ENCODE measurements at regions not wholly inside any gene's neighbourhood (a gene's known extent, or its start where the extent isn't known, plus 50 kb on each side); places are given as distances from the start of the nearest gene placed in this dataset.

DNA sequence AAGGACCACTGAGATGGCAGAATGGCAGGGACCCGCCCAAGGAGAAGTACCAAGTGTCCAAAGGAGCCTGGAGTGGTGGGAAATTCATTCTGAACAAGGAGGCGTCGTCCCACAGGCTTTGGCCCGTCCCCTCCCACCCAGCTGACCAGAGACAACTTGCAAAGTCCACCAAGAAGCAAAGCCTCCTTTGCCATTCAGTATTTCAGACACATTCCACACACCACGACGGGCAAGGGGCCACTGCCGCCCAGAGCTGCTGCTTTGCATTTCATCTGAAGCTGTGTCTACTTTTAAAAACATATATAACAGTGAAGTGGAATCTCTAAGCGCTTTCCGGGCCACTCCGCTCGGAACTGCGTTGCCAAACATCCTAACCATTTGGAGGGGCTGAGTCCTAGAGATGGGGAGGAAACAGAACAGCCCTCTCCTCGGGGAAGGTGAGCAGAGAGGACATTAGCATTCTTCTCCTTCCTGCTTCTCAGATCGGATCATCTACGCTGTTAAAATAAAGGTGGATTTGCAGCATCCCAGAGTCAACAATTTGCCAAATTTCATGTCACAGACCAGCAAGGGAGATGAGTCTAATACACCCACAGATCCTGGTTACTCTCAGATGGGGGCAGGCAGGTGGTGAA lies 89.0 kb upstream of the ZNF507 start:
- Histone ChIP-seq H3K4me1 (ENCODE audit: control insufficient read depth in 1 of 2, insufficient read depth in 2 of 2, low read length in 2 of 2) (no peaks in the 10 kb centered on the region), H3K27me3 (ENCODE audit: control insufficient read depth in 1 of 2, insufficient read depth in 2 of 2, low read length in 2 of 2) (no peaks in the 10 kb centered on the region), H3K36me3 (ENCODE audit: control insufficient read depth in 1 of 2, insufficient read depth in 2 of 2, low read length in 2 of 2) (no peaks in the 10 kb centered on the region), H3K9me3 (ENCODE audit: control insufficient read depth in 1 of 2, low read length in 2 of 2) (no peaks in the 10 kb centered on the region), H3K27ac (ENCODE audit: low read depth, low read length) (no peak overlapping the region), H3K9ac (ENCODE audit: low read depth in 1 of 2, low read length in 2 of 2) (no peak overlapping the region), H3K4me3 (ENCODE audit: low read depth in 1 of 2, low read length in 2 of 2) (no peak overlapping the region)

DNA sequence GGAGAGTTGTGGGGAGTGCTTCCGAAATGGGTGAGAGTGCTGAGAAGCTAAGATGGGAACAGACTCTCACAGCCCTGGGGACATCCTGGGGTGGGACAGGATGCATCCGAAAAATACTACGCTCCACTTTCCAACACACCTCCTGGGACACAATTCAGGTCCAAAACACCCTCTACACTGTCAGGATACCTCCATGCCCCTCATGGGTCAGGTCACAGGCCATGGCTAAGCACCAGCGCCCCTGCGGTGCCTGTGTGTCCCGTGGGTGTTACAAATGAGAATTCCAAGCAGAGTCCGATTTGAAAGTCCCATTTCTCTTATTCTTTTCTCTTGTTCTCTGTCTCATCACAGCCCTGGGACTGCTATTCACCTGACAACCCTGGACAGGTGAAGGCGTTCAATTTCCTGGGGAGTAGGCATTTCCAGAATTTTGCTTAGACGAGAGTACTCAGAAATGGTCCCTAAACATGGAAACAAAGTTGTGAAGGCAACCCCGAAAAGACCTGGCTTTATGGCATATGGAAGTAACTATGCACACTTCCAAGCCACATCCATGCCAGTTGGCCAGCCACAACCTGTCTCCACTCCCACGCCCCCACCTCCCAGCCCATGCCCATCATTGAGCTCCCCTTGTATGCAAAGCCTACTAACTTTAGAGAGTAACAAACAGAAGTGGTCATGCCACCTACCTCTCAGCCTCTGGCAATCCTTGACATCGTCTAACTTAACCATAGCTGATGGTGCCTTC lies 87.9 kb upstream of the ZNF507 start:
- Histone ChIP-seq H3K9ac (ENCODE audit: low read depth in 1 of 2, low read length in 2 of 2) (no peak overlapping the region), H3K27ac (ENCODE audit: low read depth, low read length) (no peak overlapping the region), H3K36me3 (ENCODE audit: control insufficient read depth in 1 of 2, insufficient read depth in 2 of 2, low read length in 2 of 2) (no peaks in the 10 kb centered on the region), H3K4me1 (ENCODE audit: control insufficient read depth in 1 of 2, insufficient read depth in 2 of 2, low read length in 2 of 2) (no peaks in the 10 kb centered on the region), H3K27me3 (ENCODE audit: control insufficient read depth in 1 of 2, insufficient read depth in 2 of 2, low read length in 2 of 2) (no peaks in the 10 kb centered on the region), H3K4me3 (ENCODE audit: low read depth in 1 of 2, low read length in 2 of 2) (no peak overlapping the region), H3K9me3 (ENCODE audit: control insufficient read depth in 1 of 2, low read length in 2 of 2) (no peaks in the 10 kb centered on the region)

DNA sequence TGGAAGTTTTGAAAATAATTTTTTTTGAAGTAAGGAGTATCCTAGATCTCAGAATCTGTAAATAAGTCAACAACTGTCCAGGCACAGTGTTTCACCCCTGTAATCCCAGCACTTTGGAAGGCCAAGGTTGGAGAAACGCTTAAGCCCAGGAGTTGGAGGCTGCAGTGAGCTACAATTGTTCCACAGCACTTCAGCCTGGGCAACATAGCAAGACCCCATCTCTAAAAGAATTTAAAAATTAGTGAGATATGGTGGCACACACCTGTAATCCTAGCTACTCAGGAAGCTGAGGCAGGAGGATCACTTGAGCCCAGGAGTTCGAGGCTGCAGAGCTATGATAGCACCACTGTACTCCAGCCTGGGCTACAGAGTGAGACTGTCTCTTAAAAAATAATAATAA lies 87.2 kb upstream of the ZNF507 start:
- Histone ChIP-seq H3K9me3 (ENCODE audit: control insufficient read depth in 1 of 2, low read length in 2 of 2) (no peaks in the 10 kb centered on the region), H3K4me3 (ENCODE audit: low read depth in 1 of 2, low read length in 2 of 2) (no peak overlapping the region), H3K36me3 (ENCODE audit: control insufficient read depth in 1 of 2, insufficient read depth in 2 of 2, low read length in 2 of 2) (no peaks in the 10 kb centered on the region), H3K4me1 (ENCODE audit: control insufficient read depth in 1 of 2, insufficient read depth in 2 of 2, low read length in 2 of 2) (no peaks in the 10 kb centered on the region), H3K27me3 (ENCODE audit: control insufficient read depth in 1 of 2, insufficient read depth in 2 of 2, low read length in 2 of 2) (no peaks in the 10 kb centered on the region), H3K9ac (ENCODE audit: low read depth in 1 of 2, low read length in 2 of 2) (no peak overlapping the region), H3K27ac (ENCODE audit: low read depth, low read length) (no peak overlapping the region)

DNA sequence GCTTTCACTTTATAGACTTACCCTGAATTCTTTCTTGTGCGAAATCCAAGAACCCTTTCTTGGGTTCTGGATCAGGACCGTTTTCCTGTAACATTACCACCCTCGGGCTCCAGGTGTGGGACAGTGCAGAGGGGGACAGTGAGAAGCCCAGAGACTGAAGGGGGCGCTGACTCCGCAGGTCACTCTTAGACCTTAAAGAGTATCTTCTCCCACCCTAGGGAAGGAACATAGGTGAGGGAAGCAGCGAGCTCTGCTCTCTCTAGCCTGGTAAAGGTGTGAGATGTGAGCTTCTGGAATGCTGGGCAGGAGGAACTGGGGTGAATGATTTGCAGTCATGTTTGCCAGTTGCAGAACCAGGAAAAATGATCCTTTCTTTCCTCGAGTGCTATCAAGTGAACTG lies 80.8 kb upstream of the ZNF507 start:
- H3K9ac ChIP-seq (ENCODE audit: low read depth in 1 of 2, low read length in 2 of 2), result no peak overlapping the region
- no peaks in the 10 kb centered on the region for H3K4me1 ChIP-seq (ENCODE audit: control insufficient read depth in 1 of 2, insufficient read depth in 2 of 2, low read length in 2 of 2)
- H3K9me3 ChIP-seq (ENCODE audit: control insufficient read depth in 1 of 2, low read length in 2 of 2), result no peaks in the 10 kb centered on the region
- H3K27me3 ChIP-seq (ENCODE audit: control insufficient read depth in 1 of 2, insufficient read depth in 2 of 2, low read length in 2 of 2), result no peaks in the 10 kb centered on the region
- no peak overlapping the region for H3K4me3 ChIP-seq (ENCODE audit: low read depth in 1 of 2, low read length in 2 of 2)
- no peak overlapping the region for H3K27ac ChIP-seq (ENCODE audit: low read depth, low read length)
- H3K36me3 ChIP-seq (ENCODE audit: control insufficient read depth in 1 of 2, insufficient read depth in 2 of 2, low read length in 2 of 2), result no peaks in the 10 kb centered on the region

DNA sequence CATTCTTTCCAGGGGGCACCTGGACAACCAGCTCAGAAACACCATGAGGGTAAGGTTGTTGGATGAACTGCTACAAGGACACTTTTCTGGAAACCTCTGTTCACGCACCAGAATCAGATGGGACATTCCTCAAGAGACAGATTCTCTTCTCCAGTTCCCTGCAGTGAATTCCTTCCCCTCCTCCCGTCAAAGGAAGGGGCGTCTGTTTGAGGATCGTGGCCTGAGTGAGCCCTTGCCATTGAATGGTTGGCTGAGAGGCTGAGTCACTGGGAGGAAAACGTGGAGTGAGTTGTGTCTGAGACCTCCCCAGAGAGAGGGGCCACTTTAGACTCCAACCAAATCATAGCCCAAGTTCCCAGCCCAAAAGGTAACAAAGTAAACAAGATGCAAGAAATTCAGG lies 79.4 kb upstream of the ZNF507 start:
- Histone ChIP-seq H3K4me1 (ENCODE audit: control insufficient read depth in 1 of 2, insufficient read depth in 2 of 2, low read length in 2 of 2) (no peaks in the 10 kb centered on the region), H3K4me3 (ENCODE audit: low read depth in 1 of 2, low read length in 2 of 2) (no peak overlapping the region), H3K36me3 (ENCODE audit: control insufficient read depth in 1 of 2, insufficient read depth in 2 of 2, low read length in 2 of 2) (no peaks in the 10 kb centered on the region), H3K9ac (ENCODE audit: low read depth in 1 of 2, low read length in 2 of 2) (no peak overlapping the region), H3K27me3 (ENCODE audit: control insufficient read depth in 1 of 2, insufficient read depth in 2 of 2, low read length in 2 of 2) (no peaks in the 10 kb centered on the region), H3K9me3 (ENCODE audit: control insufficient read depth in 1 of 2, low read length in 2 of 2) (no peaks in the 10 kb centered on the region), H3K27ac (ENCODE audit: low read depth, low read length) (no peak overlapping the region)

DNA sequence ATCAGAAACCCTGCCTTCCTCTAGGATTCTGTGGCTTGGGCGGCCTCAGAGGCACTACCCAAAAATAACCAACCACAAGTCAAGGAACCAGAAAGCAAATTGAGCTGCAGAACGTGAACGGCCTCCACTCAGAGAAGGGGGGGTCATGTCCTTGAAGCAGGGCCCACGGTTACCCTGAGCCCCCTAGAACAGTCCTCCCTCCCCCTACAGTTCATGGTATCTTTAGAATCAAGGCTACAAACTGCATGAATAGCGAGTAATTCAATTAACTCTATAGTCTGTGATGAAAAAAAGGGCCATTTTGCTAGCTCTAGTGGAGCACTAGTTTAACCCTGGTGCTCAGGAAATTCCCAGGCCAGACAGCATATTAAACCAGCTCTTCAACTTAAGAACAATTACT lies 79.0 kb upstream of the ZNF507 start:
- Histone ChIP-seq H3K4me1 (ENCODE audit: control insufficient read depth in 1 of 2, insufficient read depth in 2 of 2, low read length in 2 of 2) (no peaks in the 10 kb centered on the region), H3K4me3 (ENCODE audit: low read depth in 1 of 2, low read length in 2 of 2) (no peak overlapping the region), H3K27ac (ENCODE audit: low read depth, low read length) (no peak overlapping the region), H3K27me3 (ENCODE audit: control insufficient read depth in 1 of 2, insufficient read depth in 2 of 2, low read length in 2 of 2) (no peaks in the 10 kb centered on the region), H3K9ac (ENCODE audit: low read depth in 1 of 2, low read length in 2 of 2) (no peak overlapping the region), H3K9me3 (ENCODE audit: control insufficient read depth in 1 of 2, low read length in 2 of 2) (no peaks in the 10 kb centered on the region), H3K36me3 (ENCODE audit: control insufficient read depth in 1 of 2, insufficient read depth in 2 of 2, low read length in 2 of 2) (no peaks in the 10 kb centered on the region)

DNA sequence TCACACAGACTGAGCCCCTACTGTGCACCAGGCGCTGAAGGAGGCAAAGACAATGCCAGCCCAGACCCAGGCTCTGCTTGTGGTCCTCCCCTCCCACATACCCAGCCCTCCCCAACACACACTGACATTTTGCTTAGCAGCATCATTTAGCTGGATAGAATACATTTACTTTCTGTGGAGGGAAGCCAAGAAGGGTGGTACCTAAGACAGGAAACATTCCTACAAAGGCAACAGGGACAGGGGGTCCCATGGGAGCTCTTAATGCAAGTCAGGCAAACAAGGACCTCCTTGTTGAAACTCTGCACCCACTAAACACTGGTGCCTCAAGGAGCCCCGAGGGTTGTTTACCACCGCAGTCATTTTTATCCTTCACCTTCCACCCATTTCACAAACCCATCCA lies 77.0 kb upstream of the ZNF507 start:
- Histone ChIP-seq H3K9me3 (ENCODE audit: control insufficient read depth in 1 of 2, low read length in 2 of 2) (no peaks in the 10 kb centered on the region), H3K27me3 (ENCODE audit: control insufficient read depth in 1 of 2, insufficient read depth in 2 of 2, low read length in 2 of 2) (no peaks in the 10 kb centered on the region), H3K4me1 (ENCODE audit: control insufficient read depth in 1 of 2, insufficient read depth in 2 of 2, low read length in 2 of 2) (no peaks in the 10 kb centered on the region), H3K4me3 (ENCODE audit: low read depth in 1 of 2, low read length in 2 of 2) (no peak overlapping the region), H3K27ac (ENCODE audit: low read depth, low read length) (no peak overlapping the region), H3K9ac (ENCODE audit: low read depth in 1 of 2, low read length in 2 of 2) (no peak overlapping the region), H3K36me3 (ENCODE audit: control insufficient read depth in 1 of 2, insufficient read depth in 2 of 2, low read length in 2 of 2) (no peaks in the 10 kb centered on the region)

DNA sequence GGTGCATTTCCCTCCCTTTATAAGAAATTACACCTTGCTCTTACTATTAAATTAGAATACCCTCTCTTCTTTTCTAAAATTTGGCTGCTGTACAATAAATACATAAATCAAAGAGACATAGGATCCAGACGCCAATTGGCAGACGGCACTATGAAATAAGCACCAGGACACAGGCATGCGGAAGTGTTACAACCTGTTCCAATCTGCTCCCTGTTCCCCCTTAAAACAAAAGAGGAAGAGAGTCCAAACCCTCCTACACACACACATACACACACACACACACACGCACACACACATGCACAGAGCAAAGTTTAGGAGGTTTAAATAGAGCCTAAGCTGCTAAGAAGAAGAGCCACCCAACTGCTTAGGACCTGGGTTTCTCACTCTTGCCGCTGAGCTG lies 75.6 kb upstream of the ZNF507 start:
- H3K4me1 ChIP-seq (ENCODE audit: control insufficient read depth in 1 of 2, insufficient read depth in 2 of 2, low read length in 2 of 2), result no peaks in the 10 kb centered on the region
- H3K27ac ChIP-seq (ENCODE audit: low read depth, low read length), result no peak overlapping the region
- H3K4me3 ChIP-seq (ENCODE audit: low read depth in 1 of 2, low read length in 2 of 2), result no peak overlapping the region
- no peaks in the 10 kb centered on the region for H3K36me3 ChIP-seq (ENCODE audit: control insufficient read depth in 1 of 2, insufficient read depth in 2 of 2, low read length in 2 of 2)
- no peak overlapping the region for H3K9ac ChIP-seq (ENCODE audit: low read depth in 1 of 2, low read length in 2 of 2)
- no peaks in the 10 kb centered on the region for H3K27me3 ChIP-seq (ENCODE audit: control insufficient read depth in 1 of 2, insufficient read depth in 2 of 2, low read length in 2 of 2)
- H3K9me3 ChIP-seq (ENCODE audit: control insufficient read depth in 1 of 2, low read length in 2 of 2), result no peaks in the 10 kb centered on the region

DNA sequence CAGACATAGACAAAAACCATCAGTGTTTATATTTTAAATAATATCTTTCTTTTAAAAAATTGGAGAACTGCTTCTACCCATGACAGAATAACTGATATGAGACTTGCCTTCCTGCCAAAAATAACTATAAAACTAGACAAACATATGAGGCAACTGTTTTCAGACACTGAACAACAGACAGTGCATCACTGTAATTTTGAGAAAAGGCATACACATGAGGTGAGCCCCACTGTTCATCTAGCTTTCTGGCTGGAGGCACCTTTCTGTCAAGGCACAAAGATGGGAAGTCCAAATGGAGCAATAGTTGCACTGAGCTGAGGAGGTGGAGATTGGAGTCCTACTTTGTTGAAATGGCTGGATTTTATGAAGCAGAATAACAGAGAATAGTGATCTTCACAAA lies 71.9 kb upstream of the ZNF507 start:
- H3K27me3 ChIP-seq (ENCODE audit: control insufficient read depth in 1 of 2, insufficient read depth in 2 of 2, low read length in 2 of 2), result no peaks in the 10 kb centered on the region
- H3K27ac ChIP-seq (ENCODE audit: low read depth, low read length), result no peak overlapping the region
- H3K9me3 ChIP-seq (ENCODE audit: control insufficient read depth in 1 of 2, low read length in 2 of 2), result no peaks in the 10 kb centered on the region
- no peaks in the 10 kb centered on the region for H3K36me3 ChIP-seq (ENCODE audit: control insufficient read depth in 1 of 2, insufficient read depth in 2 of 2, low read length in 2 of 2)
- no peak overlapping the region for H3K9ac ChIP-seq (ENCODE audit: low read depth in 1 of 2, low read length in 2 of 2)
- no peak overlapping the region for H3K4me3 ChIP-seq (ENCODE audit: low read depth in 1 of 2, low read length in 2 of 2)
- H3K4me1 ChIP-seq (ENCODE audit: control insufficient read depth in 1 of 2, insufficient read depth in 2 of 2, low read length in 2 of 2), result no peaks in the 10 kb centered on the region

DNA sequence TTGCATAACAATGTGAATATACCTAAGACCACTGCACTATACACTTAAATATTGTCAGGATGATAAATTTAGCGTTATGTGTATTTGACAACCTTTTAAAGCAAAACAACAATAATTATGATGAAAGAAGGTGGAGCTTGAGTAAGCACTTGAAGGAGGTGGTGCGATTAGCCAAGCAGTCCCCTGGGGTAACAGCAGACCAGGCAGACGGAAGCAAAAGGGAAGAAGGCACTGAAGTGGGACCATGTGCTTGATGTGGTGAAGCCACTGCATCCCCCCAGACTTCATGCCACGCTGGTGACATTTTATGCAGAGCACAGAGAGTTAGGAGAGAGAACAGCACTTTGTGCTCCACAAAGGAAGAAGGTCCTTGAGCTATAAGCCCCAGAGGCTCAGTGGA lies 58.3 kb upstream of the ZNF507 start:
- Histone ChIP-seq H3K27ac (ENCODE audit: low read depth, low read length) (no peak overlapping the region), H3K4me3 (ENCODE audit: low read depth in 1 of 2, low read length in 2 of 2) (no peak overlapping the region), H3K9ac (ENCODE audit: low read depth in 1 of 2, low read length in 2 of 2) (no peak overlapping the region), H3K36me3 (ENCODE audit: control insufficient read depth in 1 of 2, insufficient read depth in 2 of 2, low read length in 2 of 2) (no peaks in the 10 kb centered on the region), H3K27me3 (ENCODE audit: control insufficient read depth in 1 of 2, insufficient read depth in 2 of 2, low read length in 2 of 2) (no peaks in the 10 kb centered on the region), H3K4me1 (ENCODE audit: control insufficient read depth in 1 of 2, insufficient read depth in 2 of 2, low read length in 2 of 2) (peaks cover 0 to 9% of the 10 kb centered on the region in 2 donors), H3K9me3 (ENCODE audit: control insufficient read depth in 1 of 2, low read length in 2 of 2) (no peaks in the 10 kb centered on the region)

Data from duodenal mucosa (tissue), 2 donors.